ENCODE measurements at regions not wholly inside any gene's neighbourhood (a gene's known extent, or its start where the extent isn't known, plus 50 kb on each side); places are given as distances from the start of the nearest gene placed in this dataset.

DNA sequence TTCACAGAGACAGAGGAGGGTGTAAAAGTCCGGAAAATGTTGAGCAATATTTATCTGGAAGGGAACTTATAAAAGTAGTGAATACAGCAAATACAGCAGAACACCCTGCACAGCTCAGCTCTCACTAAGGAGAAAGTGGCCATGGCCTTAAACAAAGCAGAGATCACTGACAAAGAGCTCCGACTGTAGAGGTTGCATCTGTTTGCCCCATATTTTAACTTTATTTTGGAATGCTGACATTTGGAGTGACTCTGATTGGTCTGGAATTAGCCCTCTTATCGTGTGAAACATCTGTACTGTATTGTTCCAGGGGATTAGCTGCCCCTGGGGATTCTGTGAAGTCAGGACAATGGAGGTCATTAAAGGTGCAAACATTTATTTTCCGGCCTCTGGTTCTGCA is 1275.7 kb upstream of the FLRT2 start:
- TF ChIP-seq, protein P1, sequence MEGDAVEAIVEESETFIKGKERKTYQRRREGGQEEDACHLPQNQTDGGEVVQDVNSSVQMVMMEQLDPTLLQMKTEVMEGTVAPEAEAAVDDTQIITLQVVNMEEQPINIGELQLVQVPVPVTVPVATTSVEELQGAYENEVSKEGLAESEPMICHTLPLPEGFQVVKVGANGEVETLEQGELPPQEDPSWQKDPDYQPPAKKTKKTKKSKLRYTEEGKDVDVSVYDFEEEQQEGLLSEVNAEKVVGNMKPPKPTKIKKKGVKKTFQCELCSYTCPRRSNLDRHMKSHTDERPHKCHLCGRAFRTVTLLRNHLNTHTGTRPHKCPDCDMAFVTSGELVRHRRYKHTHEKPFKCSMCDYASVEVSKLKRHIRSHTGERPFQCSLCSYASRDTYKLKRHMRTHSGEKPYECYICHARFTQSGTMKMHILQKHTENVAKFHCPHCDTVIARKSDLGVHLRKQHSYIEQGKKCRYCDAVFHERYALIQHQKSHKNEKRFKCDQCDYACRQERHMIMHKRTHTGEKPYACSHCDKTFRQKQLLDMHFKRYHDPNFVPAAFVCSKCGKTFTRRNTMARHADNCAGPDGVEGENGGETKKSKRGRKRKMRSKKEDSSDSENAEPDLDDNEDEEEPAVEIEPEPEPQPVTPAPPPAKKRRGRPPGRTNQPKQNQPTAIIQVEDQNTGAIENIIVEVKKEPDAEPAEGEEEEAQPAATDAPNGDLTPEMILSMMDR (conservative IDR thresholded peaks at IDR 0.05; ENCODE audit: low read length) = no peak
- no peak for TF ChIP-seq EZH2phosphoT487 (IDR thresholded peaks at IDR 0.05; ENCODE audit: borderline replicate concordance, low read depth, low read length)

Data from OCI-LY7 (cell line).